Mesenchymal stem cell (in vitro differentiated cells and primary cell): ENCODE measurements at regions not wholly inside any gene's neighbourhood (a gene's known extent, or its start where the extent isn't known, plus 50 kb on each side); places are given as distances from the start of the nearest gene placed in this dataset.
"Not testable (repeated sequence)": the region's sequence is repeated elsewhere in the genome, so short reads cannot be mapped to it uniquely, and the experiment has no call there.

ENCODE experiments used
- DNase-seq: peaks from one replicate; pipeline ENCODE4 v3.0.0-alpha.2; 2013
- H2AFZ ChIP-seq: one replicate; pipeline ENCODE4 v1.6.1; 2013; ENCODE audit warnings: low read depth, mild to moderate bottlenecking, control low read depth, inconsistent platforms, low read length, moderate library complexity
- H2AK5ac ChIP-seq: 2 replicates; pipeline ENCODE4 v1.6.1; 2013; ENCODE audit warnings: low read length, moderate library complexity, mild to moderate bottlenecking, inconsistent platforms; ENCODE audit not compliant: severe bottlenecking
- H2BK120ac ChIP-seq: one replicate; pipeline ENCODE4 v1.6.1; 2013; ENCODE audit warnings: low read depth, mild to moderate bottlenecking, inconsistent platforms, low read length, moderate library complexity
- H2BK12ac ChIP-seq, 2 experiments: one replicate each; pipeline ENCODE4 v1.6.1; 2013; ENCODE audit warnings: inconsistent platforms in 2 of 2, low read length in 2 of 2, mild to moderate bottlenecking in 2 of 2, moderate library complexity in 2 of 2, control low read depth in 1 of 2
- H2BK15ac ChIP-seq: one replicate; pipeline ENCODE4 v1.6.1; 2013; ENCODE audit warnings: mild to moderate bottlenecking, low read depth, inconsistent platforms; ENCODE audit not compliant: poor library complexity, severe bottlenecking
- H2BK5ac ChIP-seq: 2 replicates; pipeline ENCODE4 v1.6.1; 2013; ENCODE audit warnings: low read depth, mild to moderate bottlenecking, low read length, control low read depth, inconsistent platforms; ENCODE audit not compliant: poor library complexity, severe bottlenecking
- H3K14ac ChIP-seq, 2 experiments: one replicate each; pipeline ENCODE4 v1.6.1; 2013; ENCODE audit warnings: inconsistent platforms in 2 of 2, low read length in 2 of 2, control low read depth in 1 of 2, mild to moderate bottlenecking in 1 of 2, moderate library complexity in 1 of 2
- H3K18ac ChIP-seq, 2 experiments: one replicate each; pipeline ENCODE4 v1.6.1; 2013; ENCODE audit warnings: inconsistent platforms in 2 of 2, low read length in 2 of 2, control low read depth in 1 of 2, low read depth in 1 of 2, mild to moderate bottlenecking in 1 of 2
- H3K23ac ChIP-seq, 2 experiments: one replicate each; pipeline ENCODE4 v1.6.1; 2013; ENCODE audit warnings: inconsistent platforms in 2 of 2, low read length in 2 of 2, mild to moderate bottlenecking in 2 of 2, moderate library complexity in 2 of 2, control low read depth in 1 of 2
- H3K27ac ChIP-seq: 2 replicates; pipeline ENCODE4 v1.5.1; 2013; ENCODE audit warnings: mild to moderate bottlenecking, moderate library complexity, low read length, control low read depth, inconsistent platforms; ENCODE audit not compliant: poor library complexity, severe bottlenecking
- H3K27me3 ChIP-seq, 2 experiments: 2 replicates each; pipeline versions ENCODE4 v1.6.1 to v1.7.0; 2013; ENCODE audit warnings: low read length in 2 of 2, mild to moderate bottlenecking in 2 of 2, moderate library complexity in 2 of 2, control low read depth in 1 of 2, inconsistent platforms in 1 of 2; ENCODE audit not compliant: control insufficient read depth in 1 of 2, insufficient read depth in 1 of 2
- H3K36me3 ChIP-seq, 2 experiments: 2 replicates each; pipeline versions ENCODE4 v1.6.1 to v1.7.0; 2013; ENCODE audit warnings: low read length in 2 of 2, control low read depth in 1 of 2, inconsistent platforms in 1 of 2, low read depth in 1 of 2, mild to moderate bottlenecking in 1 of 2; ENCODE audit not compliant: insufficient read depth in 2 of 2, control insufficient read depth in 1 of 2
- H3K4ac ChIP-seq, 2 experiments: one replicate each; pipeline ENCODE4 v1.6.1; 2013; ENCODE audit warnings: inconsistent platforms in 2 of 2, low read length in 2 of 2, mild to moderate bottlenecking in 2 of 2, moderate library complexity in 2 of 2, control low read depth in 1 of 2, low read depth in 1 of 2
- H3K4me1 ChIP-seq: 2 replicates; pipeline ENCODE4 v1.6.1; 2013; ENCODE audit warnings: low read depth, low read length, control low read depth; ENCODE audit not compliant: control insufficient read depth, insufficient read depth
- H3K4me2 ChIP-seq: 2 replicates; pipeline ENCODE4 v1.6.1; 2013; ENCODE audit warnings: low read length, mild to moderate bottlenecking, inconsistent platforms; ENCODE audit not compliant: poor library complexity, severe bottlenecking
- H3K4me3 ChIP-seq, 2 experiments: 2 replicates each; pipeline versions ENCODE4 v1.5.1 to v1.7.0; 2013; ENCODE audit warnings: low read length in 2 of 2, mild to moderate bottlenecking in 2 of 2, control low read depth in 1 of 2, low read depth in 1 of 2; ENCODE audit not compliant: insufficient read depth in 1 of 2
- H3K79me1 ChIP-seq: replicated peaks from 2 replicates; pipeline ENCODE4 v1.6.1; 2013; ENCODE audit warnings: mild to moderate bottlenecking, control low read depth, low read length, inconsistent platforms; ENCODE audit not compliant: poor library complexity, severe bottlenecking
- H3K9ac ChIP-seq: 2 replicates; pipeline ENCODE4 v1.7.0; 2013; ENCODE audit warnings: mild to moderate bottlenecking, low read length, moderate library complexity
- H3K9me3 ChIP-seq: 2 replicates; pipeline ENCODE4 v1.7.0; 2013; ENCODE audit warnings: mild to moderate bottlenecking, low read length; ENCODE audit not compliant: control insufficient read depth
- H4K8ac ChIP-seq: one replicate; pipeline ENCODE4 v1.6.1; 2013; ENCODE audit warnings: inconsistent platforms, mild to moderate bottlenecking, low read length, moderate library complexity
- H4K91ac ChIP-seq: one replicate; pipeline ENCODE4 v1.6.1; 2013; ENCODE audit warnings: mild to moderate bottlenecking, low read length, inconsistent platforms
- WGBS: methylation state at CpG from one replicate; pipeline ENCODE4 v1.1.7; 2013; ENCODE audit warnings: mixed read lengths; 5-methylcytosine and 5-hydroxymethylcytosine counted together

DNA sequence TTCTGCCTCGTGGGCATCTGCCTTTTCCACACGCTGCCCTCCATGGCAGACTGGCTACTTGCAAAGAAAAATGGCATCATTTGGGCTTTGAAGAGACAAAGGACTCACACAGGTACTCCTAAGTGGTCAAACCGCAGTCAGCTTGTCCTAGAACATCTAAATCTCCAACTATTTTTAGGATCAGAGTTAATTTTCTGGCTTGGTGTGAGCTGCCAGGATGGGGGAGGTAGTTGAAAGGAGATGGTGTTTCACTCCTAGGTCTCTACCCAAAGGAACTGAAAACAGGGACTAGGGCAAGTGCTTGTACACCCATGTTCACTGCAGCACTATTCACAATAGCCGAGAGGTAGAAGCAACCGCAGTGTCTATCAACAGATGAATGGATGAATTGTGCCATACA, 107.9 kb upstream of the ATL2 start:
- Histone ChIP-seq H3K23ac (no peak overlapping the region), H2BK12ac (no peak overlapping the region), H3K27me3 (peaks cover 0 to 9% of the 10 kb centered on the region in 2 experiments), H2BK15ac (no peak overlapping the region), H2BK5ac (no peak overlapping the region), H2BK120ac (no peak overlapping the region), H2AFZ (no peak overlapping the region), H3K4me1 (no peaks in the 10 kb centered on the region), H3K36me3 (no peaks in the 10 kb centered on the region), H4K91ac (no peak overlapping the region), H3K4me3 (no peak overlapping the region), H3K4me2 (no peak overlapping the region), H2AK5ac (no peak overlapping the region), H3K9me3 (peaks cover 11% of the 10 kb centered on the region), H3K9ac (no peak overlapping the region), H4K8ac (no peak overlapping the region), H3K14ac (no peak overlapping the region), H3K79me1 (no peaks in the 10 kb centered on the region), H3K18ac (no peak overlapping the region), H3K27ac (no peak overlapping the region), H3K4ac (no peak overlapping the region)
- no peak for DNase-seq
- 89% methylated on average over 4 of the region's 5 CpGs for WGBS

DNA sequence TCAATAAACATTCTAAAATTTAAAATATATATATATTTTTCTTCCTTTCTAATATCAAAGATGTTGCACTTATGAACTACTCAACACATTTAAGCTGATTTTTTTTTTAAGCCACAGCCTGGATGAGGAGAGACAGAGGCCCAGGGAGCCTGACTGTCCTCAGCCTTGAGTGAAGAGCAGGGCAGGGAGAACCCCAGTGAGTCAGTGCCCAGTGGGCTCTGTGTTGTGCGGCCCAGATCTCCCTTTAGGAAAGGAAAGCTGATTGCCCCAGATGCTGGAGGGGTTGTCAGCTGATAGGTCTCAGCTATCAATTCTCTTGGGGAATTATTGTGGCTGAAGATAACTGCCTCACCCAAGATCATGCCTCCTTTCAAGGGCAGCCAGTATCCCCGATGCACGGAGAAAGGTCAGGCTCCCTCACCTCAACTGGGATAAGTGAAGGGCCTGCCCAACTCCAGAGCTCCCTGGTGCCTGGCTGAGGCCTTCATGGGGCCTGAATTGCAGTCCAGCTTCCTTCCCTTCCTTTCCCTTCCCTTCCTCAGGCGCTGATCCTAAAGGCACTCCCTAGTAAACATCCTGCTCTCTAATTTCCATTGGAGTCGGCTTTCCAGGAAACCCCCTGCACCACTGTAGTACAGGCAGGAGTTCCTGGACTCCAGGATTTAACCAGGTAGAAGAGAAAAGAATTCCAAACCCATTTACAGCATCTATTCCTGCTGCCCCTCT, 106.9 kb upstream of the ATL2 start:
- H3K36me3 ChIP-seq, result no peaks in the 10 kb centered on the region
- H3K9me3 ChIP-seq, result peaks cover 12% of the 10 kb centered on the region
- no peak for DNase-seq
- H2BK120ac ChIP-seq, result no peak overlapping the region
- H2BK15ac ChIP-seq, result no peak overlapping the region
- no peak overlapping the region for H3K18ac ChIP-seq
- H3K4me3 ChIP-seq, result no peak overlapping the region
- no peak overlapping the region for H3K14ac ChIP-seq
- peaks cover 0 to 13% of the 10 kb centered on the region in 2 experiments for H3K27me3 ChIP-seq
- no peak overlapping the region for H2AFZ ChIP-seq
- H3K4me1 ChIP-seq, result no peaks in the 10 kb centered on the region
- H3K9ac ChIP-seq, result no peak overlapping the region
- no peak overlapping the region for H3K4me2 ChIP-seq
- H4K91ac ChIP-seq, result no peak overlapping the region
- H3K79me1 ChIP-seq, result no peaks in the 10 kb centered on the region
- H4K8ac ChIP-seq, result no peak overlapping the region
- H2BK12ac ChIP-seq, result no peak overlapping the region
- no peak overlapping the region for H2BK5ac ChIP-seq
- no peak overlapping the region for H3K23ac ChIP-seq
- no peak overlapping the region for H3K4ac ChIP-seq
- WGBS, result 75% methylated on average over 5 of the region's 5 CpGs
- no peak overlapping the region for H2AK5ac ChIP-seq
- H3K27ac ChIP-seq, result no peak overlapping the region

DNA sequence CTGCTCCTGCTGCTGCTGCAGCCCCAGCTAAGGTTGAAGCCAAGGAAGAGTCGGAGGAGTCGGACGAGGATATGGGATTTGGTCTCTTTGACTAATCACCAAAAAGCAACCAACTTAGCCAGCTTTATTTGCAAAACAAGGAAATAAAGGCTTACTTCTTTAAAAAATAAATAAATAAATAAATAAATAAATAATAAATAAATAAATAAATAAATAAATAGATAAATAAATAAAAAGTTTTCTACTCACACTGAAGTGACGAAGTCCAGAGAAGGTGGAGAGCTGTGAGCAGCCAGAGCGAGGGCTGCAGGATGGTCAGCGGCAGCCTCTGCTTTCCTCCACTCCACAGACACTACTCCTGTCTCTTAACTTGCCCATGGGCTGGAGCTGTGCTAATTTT, 105.6 kb upstream of the ATL2 start:
- not testable (repeated sequence) for H2BK120ac ChIP-seq, H3K4me1 ChIP-seq, H3K4ac ChIP-seq, H2BK15ac ChIP-seq, H3K27ac ChIP-seq, H3K4me3 ChIP-seq, H2BK5ac ChIP-seq, H2AK5ac ChIP-seq, H3K9ac ChIP-seq, H3K14ac ChIP-seq, H3K18ac ChIP-seq, H3K23ac ChIP-seq, H3K4me2 ChIP-seq, H4K91ac ChIP-seq, H4K8ac ChIP-seq, DNase-seq, H3K36me3 ChIP-seq, H2AFZ ChIP-seq, H2BK12ac ChIP-seq, H3K79me1 ChIP-seq
- WGBS, result 100% methylated on average over 3 of the region's 6 CpGs
- Histone ChIP-seq H3K27me3 (peaks cover 0 to 22% of the 10 kb centered on the region in 2 experiments), H3K9me3 (peaks cover 12% of the 10 kb centered on the region)

DNA sequence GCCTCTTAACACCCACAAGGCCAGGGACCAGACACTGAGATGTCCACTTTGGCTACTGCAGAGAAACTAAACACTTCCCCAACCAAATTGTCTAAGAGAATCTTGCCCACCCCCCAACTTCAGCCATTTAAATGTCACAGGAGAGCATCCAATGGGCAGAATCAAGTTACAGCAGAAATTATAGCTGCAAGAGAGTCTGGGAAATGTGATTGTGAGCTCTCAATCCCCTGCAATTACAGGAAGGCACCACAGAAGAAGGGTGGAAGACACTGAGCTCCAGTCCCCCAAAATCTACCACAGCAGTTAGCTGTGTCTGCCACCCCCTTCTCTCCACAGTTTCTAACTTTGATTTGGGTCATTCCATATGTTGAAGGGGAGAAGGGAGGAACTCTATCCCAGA, 103.5 kb upstream of the ATL2 start:
- Histone ChIP-seq H4K8ac (no peak overlapping the region), H3K79me1 (no peaks in the 10 kb centered on the region), H2AFZ (no peak overlapping the region), H3K9me3 (peaks cover 12% of the 10 kb centered on the region), H2BK5ac (no peak overlapping the region), H3K9ac (no peak overlapping the region), H3K27me3 (peaks cover 0 to 36% of the 10 kb centered on the region in 2 experiments), H2BK15ac (no peak overlapping the region), H3K4ac (no peak overlapping the region), H3K27ac (no peak overlapping the region), H2BK12ac (no peak overlapping the region), H3K4me2 (no peak overlapping the region), H2AK5ac (no peak overlapping the region), H3K36me3 (no peaks in the 10 kb centered on the region), H2BK120ac (no peak overlapping the region), H4K91ac (no peak overlapping the region), H3K14ac (no peak overlapping the region), H3K4me3 (no peak overlapping the region), H3K18ac (no peak overlapping the region), H3K4me1 (no peaks in the 10 kb centered on the region), H3K23ac (no peak overlapping the region)
- no peak for DNase-seq
